ENCODE measurements at regions not wholly inside any gene's neighbourhood (a gene's known extent, or its start where the extent isn't known, plus 50 kb on each side); places are given as distances from the start of the nearest gene placed in this dataset.

DNA sequence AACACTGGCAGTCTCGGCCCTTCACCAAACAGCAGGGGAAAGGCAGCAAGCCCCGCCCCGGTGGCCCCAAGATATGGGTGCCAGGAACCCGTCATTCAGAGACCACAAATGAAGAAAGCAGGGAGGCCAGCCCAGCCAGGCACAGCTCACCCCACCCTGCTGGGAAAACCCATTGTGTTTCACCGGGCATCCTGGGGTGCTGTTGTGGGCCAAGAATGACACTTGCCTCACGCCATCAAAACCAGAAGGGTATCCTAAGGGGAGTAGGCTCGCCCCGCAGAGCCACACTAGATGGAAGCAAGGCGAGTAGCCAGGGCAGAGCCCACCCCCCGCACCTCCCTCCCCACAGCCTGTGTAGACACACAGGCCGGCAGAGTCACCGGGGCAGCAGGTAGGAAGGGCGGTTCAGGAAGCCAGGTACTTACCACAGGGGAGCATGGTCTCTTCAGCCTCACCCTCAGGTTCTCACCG lies 72.5 kb upstream of the KCNMA1 start:
- no peak for DNase-seq

DNA sequence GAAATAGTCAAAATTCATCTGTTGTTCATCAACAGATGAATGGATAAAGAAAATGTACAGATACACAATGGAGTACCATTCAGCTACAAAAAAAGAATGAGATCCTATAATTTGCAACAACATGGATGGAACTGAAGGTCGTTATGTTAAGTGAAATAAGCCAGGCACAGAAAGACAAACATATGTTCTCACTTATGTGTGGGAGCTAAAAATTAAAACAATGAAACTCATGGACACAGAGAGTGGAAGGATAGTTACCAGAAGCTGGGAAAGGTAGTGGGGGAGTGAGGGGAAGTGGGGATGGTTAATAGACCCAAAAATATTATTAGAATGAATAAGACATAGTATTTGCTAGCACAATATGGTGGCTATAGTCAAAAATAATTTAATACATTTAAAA lies 70.0 kb upstream of the KCNMA1 start:
- no peak for DNase-seq

GRCh38 chr10:77702166-77702565 lies 64.6 kb upstream of the KCNMA1 start:
- peak; percentile 37 for DNase-seq

- no peak for DNase-seq
Measured at GRCh38 chr10:77700086-77700485, 62.5 kb upstream of the KCNMA1 start.

DNA sequence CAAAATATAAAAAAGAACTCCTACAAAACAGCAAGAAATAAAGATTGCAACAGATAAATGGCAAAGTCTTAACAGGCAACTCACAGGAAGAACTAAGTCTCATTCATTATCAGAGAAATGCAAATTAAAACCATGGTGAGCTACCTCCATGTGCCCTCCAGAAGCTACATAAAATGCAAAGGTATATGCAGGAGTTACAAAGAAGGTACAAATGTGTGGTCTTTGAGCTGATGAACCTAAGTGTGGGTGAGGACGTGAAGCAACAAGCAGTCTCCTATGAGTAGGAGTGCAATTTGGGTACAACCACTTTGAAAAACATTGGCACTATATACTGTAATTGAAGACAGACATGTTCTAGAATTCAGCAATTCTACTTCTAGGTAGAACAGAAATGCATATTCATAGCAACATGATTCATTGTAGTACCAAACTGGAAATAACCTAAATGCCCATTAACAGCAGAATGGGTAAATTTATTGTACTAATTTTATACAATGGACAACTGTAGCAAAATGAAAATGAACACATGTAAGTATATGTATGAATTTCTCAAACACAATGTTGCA lies 61.6 kb upstream of the KCNMA1 start:
- no peak for DNase-seq

DNA sequence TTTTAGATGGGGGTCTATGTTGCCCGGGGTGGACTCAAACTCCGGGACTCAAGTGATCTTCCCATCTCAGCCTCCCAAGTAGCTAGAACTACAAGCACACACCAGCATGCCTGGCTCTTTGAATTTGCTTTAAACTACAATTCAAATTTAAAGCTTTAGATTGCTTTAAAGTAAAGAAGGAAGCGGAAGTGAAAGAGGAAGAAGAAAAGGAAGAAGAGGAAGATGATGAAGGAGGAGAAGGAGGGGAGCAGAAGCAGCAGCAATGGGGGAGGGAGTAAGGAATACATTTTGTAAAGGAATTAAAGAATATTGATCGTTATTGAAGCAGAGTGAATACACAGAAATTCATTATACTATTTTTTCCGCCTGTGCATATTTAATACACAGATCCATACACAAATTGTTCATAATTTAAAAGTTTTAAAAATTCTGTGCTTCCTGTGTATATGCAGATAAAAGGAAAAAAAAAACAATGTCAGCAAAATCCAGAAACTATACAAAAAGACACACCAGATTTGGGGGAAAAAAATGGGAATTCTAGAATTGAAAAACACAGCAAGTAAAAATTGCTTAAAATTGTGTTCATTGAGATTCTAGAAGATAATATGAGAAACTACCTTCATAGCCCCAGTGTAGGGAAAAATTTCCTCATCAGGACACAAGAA lies 60.8 kb upstream of the KCNMA1 start:
- no peak for DNase-seq

- no peak for DNase-seq
Measured at GRCh38 chr10:77696584-77696983, 59.0 kb upstream of the KCNMA1 start.

DNA sequence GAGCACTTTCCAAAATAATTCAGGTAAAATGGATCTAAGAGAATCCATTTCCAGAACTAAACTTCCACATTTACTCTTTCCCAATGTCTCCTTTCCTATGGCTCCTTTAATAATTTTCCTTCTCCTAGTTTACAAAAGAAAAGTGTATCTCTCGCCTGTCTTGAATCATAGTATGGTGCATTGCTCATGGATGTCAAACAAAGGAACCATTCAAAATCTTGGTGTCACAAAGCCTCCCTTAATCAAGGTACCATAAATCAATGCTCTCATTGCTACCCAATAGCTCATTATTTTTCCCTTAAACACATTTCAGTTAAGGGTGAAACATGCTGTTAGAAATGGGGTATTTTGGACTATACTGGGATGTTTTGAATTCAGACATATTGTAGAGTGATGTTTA lies 57.6 kb upstream of the KCNMA1 start:
- no peak for DNase-seq

GRCh38 chr10:77692782-77693181 lies 55.2 kb upstream of the KCNMA1 start:
- no peak for DNase-seq

- no peak for DNase-seq
Measured at GRCh38 chr10:77689339-77689738, 51.7 kb upstream of the KCNMA1 start.

DNA sequence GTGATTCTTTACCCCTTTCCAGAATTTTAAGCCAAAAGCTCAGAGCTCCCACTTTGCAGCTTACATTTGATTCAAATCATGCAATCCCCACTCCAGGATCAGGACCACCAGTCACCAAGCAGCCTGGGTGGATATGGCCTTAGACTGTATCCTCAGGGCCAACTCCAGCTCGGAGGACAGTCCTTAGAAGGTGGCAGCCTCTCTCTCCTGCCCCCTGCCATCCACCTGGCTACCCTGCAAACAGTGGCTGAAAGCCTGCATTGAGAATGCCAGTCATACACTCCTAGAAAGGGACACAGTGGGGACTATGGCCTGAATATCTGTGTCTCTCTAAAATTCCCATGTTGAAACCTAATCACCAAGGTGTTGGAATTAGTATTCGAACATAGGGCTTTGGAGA lies 50.0 kb upstream of the KCNMA1 start:
- no peak for DNase-seq

Data from hematopoietic multipotent progenitor cell treated with erythropoietin and hydrocortisone succinate and interleukin-3 and kit ligand, for 4 days (in vitro differentiated cells).